ENCODE measurements at regions not wholly inside any gene's neighbourhood (a gene's known extent, or its start where the extent isn't known, plus 50 kb on each side); places are given as distances from the start of the nearest gene placed in this dataset.

GRCh38 chr21:27173053-27173452 lies 206.2 kb upstream of the ADAMTS5 start:
- no peak for DNase-seq

DNA sequence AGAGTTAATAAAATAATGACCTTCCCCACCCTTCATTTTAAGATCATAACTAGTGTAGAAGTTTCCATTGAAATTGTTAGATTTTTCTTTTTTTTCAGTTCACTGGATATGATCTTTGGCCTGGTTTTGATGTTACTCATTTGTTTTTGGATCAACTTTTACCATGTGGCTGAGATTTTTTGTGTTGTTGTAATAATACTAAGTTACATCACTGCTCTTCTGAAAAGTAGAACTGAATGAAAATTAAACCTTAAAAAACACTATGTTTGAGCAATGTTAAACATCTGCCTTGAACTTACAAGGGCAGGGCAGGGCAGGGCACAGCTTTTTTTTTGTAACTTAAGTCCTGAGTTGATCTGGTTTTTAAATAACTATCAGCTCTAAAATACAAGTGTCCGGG lies 204.8 kb upstream of the ADAMTS5 start:
- no peak for DNase-seq

DNA sequence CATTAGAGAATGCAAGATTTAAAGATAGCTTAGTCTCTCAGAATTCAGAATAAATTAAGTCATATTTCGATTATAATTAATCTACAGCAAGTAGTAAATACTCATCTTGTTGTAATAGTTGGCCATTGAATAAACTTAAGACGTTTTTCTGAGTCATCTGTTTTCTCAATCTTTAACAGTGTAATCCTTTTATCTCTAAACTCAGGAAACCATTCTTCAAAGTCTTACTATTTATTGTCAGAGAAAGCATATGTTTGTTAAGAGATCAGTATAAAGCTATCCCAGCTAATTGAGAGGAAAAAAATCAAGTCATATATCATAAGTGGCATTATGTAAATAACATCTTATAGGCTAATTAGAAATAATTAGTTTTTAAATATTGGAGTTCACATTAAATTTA lies 201.2 kb upstream of the ADAMTS5 start:
- DNase-seq, result no peak

DNA sequence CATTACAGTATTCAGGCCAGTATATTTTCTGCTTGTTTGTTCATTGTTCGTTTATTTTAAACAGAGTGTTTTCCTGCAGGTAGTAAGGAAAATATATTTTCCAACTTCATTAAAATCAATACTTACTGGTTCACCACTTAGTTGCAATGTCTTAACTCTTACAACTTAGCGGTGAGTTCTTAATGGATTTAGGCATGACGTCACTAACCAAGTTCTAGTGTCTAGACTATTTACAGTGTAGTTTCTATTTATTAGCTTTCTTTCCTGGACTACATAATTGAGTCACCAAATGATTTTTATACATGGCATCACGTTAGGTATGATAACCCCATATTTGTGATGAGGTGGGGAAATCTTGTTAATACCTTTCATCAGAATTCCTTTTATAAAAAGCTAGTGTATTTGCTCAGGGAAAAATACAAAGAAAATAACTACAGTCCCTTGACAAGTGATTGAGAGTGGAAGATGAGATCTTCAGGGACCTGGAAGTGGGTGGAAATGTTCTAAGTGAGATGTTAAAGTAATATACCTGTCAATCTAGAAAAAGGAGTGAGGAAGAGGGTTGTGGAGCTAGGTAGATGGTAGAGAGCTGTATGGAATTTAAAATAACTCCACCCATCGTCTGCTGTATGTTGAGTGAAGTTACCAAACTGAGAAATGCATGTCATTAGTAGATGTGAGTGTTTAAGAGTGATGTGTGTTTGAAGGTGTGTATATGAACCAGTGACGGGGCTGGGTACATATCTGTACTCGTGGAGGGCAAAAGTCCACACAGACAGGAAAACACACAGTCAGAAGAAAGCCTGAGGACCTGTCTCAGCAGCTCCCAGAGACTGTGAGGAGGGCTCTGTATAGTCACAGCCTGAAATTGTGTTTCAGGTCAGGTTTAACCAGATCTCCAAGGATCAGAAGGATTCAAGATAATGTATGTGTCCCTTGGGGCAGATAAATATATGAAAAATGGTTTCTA lies 197.6 kb upstream of the ADAMTS5 start:
- no peak for DNase-seq

DNA sequence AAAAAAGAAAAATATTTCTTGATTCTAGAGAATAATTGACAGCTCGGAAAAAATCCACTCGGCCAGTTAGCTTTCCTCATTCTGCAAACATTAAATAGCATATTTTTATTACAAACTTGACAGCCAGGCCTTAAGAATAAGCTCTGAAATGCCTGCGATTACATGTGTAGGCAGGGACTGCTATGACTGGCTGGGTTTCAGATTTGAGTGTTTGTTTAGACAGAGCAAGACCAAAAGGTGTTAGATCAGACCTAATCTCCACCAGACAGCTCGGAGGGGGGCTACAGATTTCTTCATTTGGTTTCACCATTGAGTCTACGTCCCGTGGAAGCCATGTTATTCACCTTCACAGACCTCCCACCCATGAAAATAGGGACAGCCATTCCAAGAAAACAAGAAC lies 192.1 kb upstream of the ADAMTS5 start:
- no peak for DNase-seq

DNA sequence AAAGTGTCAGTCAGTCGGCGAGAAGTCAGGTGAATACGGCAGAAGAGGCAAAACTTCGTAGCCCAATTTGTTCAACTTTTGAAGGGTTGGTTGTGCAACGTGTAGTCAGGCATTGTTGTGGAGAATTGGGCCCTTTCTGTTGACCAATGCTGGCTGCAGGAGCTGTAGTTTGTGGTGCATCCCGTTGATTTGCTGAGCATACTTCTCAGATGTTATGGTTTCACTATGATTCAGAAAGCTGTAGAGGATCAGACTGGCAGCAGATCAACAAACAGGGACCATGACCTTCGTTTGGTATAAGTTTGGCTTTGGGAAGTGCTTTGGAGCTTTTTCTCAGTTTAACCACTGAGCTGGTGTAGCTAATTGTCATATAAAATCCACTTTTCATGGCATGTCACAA lies 190.2 kb upstream of the ADAMTS5 start:
- DNase-seq, result no peak

- DNase-seq, result no peak
These were observed 189.8 kb upstream of the ADAMTS5 start for GRCh38 chr21:27156666-27157065.

GRCh38 chr21:27155130-27155500 lies 188.2 kb upstream of the ADAMTS5 start:
- no peak for DNase-seq

- no peak for DNase-seq
These were observed 187.7 kb upstream of the ADAMTS5 start for GRCh38 chr21:27154451-27155129.

- no peak for DNase-seq
These were observed 186.1 kb upstream of the ADAMTS5 start for GRCh38 chr21:27152996-27153395.

DNA sequence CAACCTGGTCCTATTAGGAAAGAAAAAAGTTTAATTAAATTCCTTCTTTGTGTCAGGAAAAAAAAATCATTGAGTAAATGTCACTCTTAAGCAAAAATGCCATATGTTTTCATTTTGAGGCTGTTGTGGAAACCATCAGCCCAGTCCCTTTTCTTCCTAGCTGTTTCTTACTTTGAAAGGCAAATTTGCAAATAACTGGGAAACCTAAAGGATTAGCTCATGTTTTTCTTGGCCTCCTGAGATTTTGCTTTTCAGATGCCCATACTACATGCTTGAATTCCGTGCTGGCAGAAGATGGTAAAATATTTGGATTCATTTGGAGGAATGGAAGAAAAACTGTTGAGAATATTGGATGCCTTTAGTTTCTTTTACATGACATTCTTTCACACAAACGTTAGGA lies 182.1 kb upstream of the ADAMTS5 start:
- DNase-seq, result no peak

DNA sequence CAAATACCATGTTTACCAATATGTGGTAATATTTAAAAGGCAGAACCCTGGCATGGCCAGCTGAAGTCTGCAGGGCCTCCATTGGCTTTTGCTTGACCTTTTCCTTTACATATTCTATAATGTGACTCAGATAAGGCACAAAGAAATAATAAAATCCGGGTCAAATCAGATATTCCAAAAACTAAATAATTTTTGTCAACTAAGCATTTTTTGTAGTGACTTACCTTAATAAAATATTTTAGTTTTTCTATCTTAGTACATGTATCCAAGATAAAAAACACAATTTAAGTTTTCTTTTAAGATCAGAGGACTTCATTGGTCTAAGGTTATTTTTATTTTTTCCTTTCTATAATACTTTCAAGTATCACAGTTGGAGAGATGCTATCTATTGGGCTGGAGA lies 179.4 kb upstream of the ADAMTS5 start:
- no peak for DNase-seq

- no peak for DNase-seq
These were observed 178.4 kb upstream of the ADAMTS5 start for GRCh38 chr21:27145134-27145798.

- no peak for DNase-seq
These were observed 176.6 kb upstream of the ADAMTS5 start for GRCh38 chr21:27143476-27143875.

DNA sequence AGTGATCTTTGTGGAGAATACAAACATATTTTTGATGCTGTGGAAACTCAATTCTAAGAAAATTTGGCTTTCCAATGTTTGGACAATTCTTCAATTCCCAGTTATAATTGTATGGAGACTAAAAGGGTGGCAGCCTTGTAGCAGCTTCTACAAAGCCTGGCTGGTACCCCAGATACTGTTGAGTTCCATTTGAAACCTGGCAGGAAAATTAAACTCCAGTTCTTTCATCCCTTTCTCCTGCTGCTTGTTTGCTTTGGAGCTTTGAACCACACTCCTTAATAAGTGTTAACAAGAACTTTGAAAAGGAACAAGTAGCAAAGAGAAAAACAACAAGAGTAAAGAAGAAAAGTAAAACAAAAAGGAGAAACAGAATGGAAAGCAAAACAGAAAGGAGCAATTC lies 172.6 kb upstream of the ADAMTS5 start:
- DNase-seq, result no peak

DNA sequence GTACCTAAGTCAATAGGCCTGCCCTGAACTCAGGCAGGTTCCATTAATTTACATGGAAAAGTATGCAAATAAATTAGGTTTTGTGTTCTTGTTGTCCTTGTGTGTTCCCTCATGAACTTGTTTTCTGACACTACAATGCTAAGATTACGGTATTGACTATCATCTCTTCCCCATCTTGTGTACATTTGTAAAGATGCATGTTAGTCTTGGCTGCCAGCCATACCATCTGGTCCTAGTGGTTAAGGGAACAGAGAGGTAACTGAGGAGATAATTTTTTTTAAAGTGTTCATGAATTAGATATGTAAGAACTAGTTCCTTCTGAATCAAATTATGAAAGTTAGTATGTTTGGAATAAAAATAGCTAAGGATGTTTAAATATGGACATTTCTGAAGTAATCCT lies 167.6 kb upstream of the ADAMTS5 start:
- DNase-seq, result no peak

GRCh38 chr21:27132266-27132665 lies 165.4 kb upstream of the ADAMTS5 start:
- DNase-seq, result no peak

GRCh38 chr21:27130154-27130553 lies 163.3 kb upstream of the ADAMTS5 start:
- DNase-seq, result no peak

DNA sequence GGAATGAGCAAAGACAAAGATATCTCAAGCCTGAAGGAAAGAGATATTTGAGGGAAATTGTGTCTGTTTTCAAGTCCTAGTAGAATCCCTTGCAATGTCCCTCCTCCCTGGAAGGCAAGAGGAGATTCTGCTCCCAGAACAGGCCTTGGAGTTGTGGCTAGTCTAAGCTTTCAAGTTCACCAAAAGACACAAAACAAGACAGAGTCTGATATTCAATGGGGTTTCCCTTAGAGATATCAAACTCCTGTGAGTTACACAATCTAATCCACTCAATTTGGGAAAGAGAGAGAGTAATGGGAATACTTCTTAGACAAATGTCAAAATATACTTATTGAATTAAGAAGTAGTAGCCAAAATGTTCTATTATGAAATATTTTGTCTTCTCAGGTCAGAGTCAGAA lies 162.8 kb upstream of the ADAMTS5 start:
- DNase-seq, result no peak

- DNase-seq, result no peak
These were observed 162.3 kb upstream of the ADAMTS5 start for GRCh38 chr21:27129215-27129614.

GRCh38 chr21:27126140-27126539 lies 159.3 kb upstream of the ADAMTS5 start:
- no peak for DNase-seq

GRCh38 chr21:27122686-27123085 lies 155.8 kb upstream of the ADAMTS5 start:
- DNase-seq, result no peak

DNA sequence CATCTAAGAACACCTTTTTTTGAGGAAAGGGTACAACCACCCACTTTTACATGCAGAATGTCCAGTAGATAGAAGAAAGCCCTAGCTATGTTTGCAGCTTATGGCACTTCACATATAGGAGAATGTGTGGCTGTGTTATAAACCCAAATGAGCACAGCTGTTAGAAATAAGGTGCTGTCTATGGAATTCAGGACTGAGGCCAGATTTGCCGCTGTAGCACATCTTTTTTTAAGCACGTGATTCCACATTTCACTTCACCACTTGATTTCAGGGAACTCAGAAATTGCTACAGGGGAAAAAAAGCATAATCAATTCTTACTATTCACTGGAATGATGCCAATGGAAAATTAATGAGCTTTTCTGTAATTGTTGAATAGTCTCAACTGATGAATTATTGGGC lies 147.2 kb upstream of the ADAMTS5 start:
- DNase-seq, result no peak

DNA sequence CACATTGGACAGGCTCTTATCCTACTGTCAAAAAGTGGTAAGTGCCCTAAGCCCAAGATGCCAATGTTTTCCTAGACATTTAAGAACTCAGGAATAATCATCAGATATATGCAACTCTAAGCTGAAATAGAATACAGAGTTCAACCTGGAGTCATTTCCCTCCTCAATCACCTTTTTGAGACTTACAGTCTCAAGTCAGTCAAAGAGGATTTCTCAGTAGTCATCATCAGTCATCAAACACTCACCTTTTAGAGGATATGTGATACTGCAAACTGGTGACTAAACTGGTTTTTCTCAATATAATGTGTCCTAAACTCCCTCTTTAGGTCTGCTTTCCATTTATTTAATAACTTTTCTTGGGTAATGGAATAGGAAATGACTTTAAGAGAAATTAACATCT lies 145.3 kb upstream of the ADAMTS5 start:
- no peak for DNase-seq
